ENCODE measurements at regions not wholly inside any gene's neighbourhood (a gene's known extent, or its start where the extent isn't known, plus 50 kb on each side); places are given as distances from the start of the nearest gene placed in this dataset.

DNA sequence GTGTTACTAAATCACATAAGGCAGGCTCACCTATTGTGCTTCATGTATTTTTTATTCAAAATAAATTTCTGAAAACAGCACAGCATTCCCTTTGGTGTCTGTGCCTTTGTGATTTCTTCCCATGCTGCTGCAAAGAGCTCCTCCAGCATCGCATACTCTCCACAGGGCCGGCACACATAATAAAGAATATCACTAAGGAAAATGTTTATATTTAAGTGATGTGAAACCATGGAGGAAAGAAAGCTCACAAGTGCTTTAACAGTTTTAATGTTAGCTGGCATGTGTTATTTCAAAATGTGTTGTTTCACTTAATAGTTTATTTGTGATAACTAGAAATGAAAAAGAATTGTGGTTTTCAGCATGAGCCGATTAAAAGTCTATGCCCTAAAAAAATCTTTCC lies 241.3 kb upstream of the ANO3 start:
- Histone ChIP-seq H3K4me1 (ENCODE audit: insufficient read depth) (peaks cover 12% of the 10 kb centered on the region), H3F3A (ENCODE audit: insufficient read depth) (no peaks in the 10 kb centered on the region), H3K9me2 (ENCODE audit: insufficient read depth) (no peaks in the 10 kb centered on the region; the same call in 1 of the 2 replicates), H3K4me2 (ENCODE audit: unreplicated experiment) (no peak overlapping the region), H3K27ac (no peak overlapping the region), H3K27me3 (replicated peaks; ENCODE audit: insufficient read depth) (no peaks in the 10 kb centered on the region), H4K20me1 (ENCODE audit: insufficient read depth) (no peaks in the 10 kb centered on the region), H3K36me3 (ENCODE audit: low read depth) (no peaks in the 10 kb centered on the region), H3K9ac (no peak overlapping the region), H3K9me3 (ENCODE audit: low read depth) (no peaks in the 10 kb centered on the region), H3K79me2 (ENCODE audit: insufficient read depth) (no peaks in the 10 kb centered on the region), H3K4me3 (no peak overlapping the region), H2AFZ (no peak overlapping the region)
- no peak for DNase-seq
- 95 to 99% methylated on average over 3 of the region's 3 CpGs for WGBS, 2 experiments (ENCODE audit: low coverage in 1 of 2, low lambda C conversion rate in 2 of 2, missing lambda C conversion rate in 2 of 2)
- in situ Hi-C loops (cut with MboI): no loop called here
- TF ChIP-seq EZH2phosphoT487 (IDR thresholded peaks at IDR 0.05; ENCODE audit: insufficient read depth, low read depth) (no peak), EZH2 (IDR thresholded peaks at IDR 0.05; ENCODE audit: insufficient read depth, poor library complexity, severe bottlenecking) (no peak)

DNA sequence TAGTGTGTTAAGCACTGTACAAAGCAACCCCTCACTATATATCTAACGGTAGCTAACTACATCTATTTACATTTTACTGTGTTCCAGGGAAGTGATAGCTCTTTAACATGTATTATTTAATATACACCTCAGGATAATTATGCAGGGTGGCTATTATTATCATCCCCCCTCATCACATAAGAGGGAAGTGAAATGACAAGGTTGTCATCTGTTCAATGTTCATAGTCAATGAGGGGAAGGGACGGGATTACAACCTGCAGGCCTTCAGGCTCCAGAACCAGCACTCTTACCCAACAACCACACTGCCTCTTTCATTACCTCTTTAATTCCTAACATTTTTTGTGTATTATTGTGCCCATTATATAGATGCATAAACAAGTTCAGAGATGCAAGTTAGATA lies 238.7 kb upstream of the ANO3 start:
- H3K27me3 ChIP-seq (replicated peaks; ENCODE audit: insufficient read depth): no peaks in the 10 kb centered on the region
- no peaks in the 10 kb centered on the region for H3K9me3 ChIP-seq (ENCODE audit: low read depth)
- in situ Hi-C loops (cut with MboI): no loop called here
- no peak overlapping the region for H3K4me3 ChIP-seq
- no peak overlapping the region for H3K27ac ChIP-seq
- H3K9me2 ChIP-seq (ENCODE audit: insufficient read depth): no peaks in the 10 kb centered on the region
- no peak overlapping the region for H2AFZ ChIP-seq
- no peak overlapping the region for H3K9ac ChIP-seq
- no peak for TF ChIP-seq EZH2phosphoT487 (IDR thresholded peaks at IDR 0.05; ENCODE audit: insufficient read depth, low read depth)
- no peak for TF ChIP-seq EZH2 (IDR thresholded peaks at IDR 0.05; ENCODE audit: insufficient read depth, poor library complexity, severe bottlenecking)
- H4K20me1 ChIP-seq (ENCODE audit: insufficient read depth): no peaks in the 10 kb centered on the region
- 94 to 96% methylated on average over 2 of the region's 2 CpGs for WGBS, 2 experiments (ENCODE audit: low coverage in 1 of 2, low lambda C conversion rate in 2 of 2, missing lambda C conversion rate in 2 of 2)
- H3K79me2 ChIP-seq (ENCODE audit: insufficient read depth): no peaks in the 10 kb centered on the region
- peaks cover 8% of the 10 kb centered on the region for H3K4me1 ChIP-seq (ENCODE audit: insufficient read depth)
- no peaks in the 10 kb centered on the region for H3K36me3 ChIP-seq (ENCODE audit: low read depth)
- no peak overlapping the region for H3K4me2 ChIP-seq (ENCODE audit: unreplicated experiment)
- no peak for DNase-seq
- no peaks in the 10 kb centered on the region for H3F3A ChIP-seq (ENCODE audit: insufficient read depth)

DNA sequence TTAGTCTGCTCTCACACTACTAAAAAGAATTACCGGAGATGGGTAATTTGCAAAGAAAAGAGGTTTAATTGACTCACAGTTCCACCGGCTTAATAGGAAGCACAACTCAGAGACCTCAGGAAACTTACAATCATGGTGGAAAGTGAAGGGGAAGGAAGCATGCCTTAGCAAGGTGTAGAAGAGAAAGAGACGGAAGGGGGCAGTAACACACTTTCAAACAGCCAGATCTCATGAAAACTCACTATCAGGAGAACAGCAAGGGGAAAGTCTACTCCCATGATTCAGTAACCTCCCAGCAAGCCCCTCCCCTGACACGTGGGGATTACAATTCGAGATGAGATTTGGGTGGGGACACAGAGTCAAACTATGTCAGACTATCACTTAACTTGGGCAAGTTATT lies 236.6 kb upstream of the ANO3 start:
- Histone ChIP-seq H3K9ac (no peak overlapping the region), H3K9me3 (ENCODE audit: low read depth) (no peaks in the 10 kb centered on the region), H3K27me3 (replicated peaks; ENCODE audit: insufficient read depth) (no peaks in the 10 kb centered on the region), H3K9me2 (ENCODE audit: insufficient read depth) (no peaks in the 10 kb centered on the region), H3K4me1 (ENCODE audit: insufficient read depth) (no peaks in the 10 kb centered on the region), H3K4me3 (no peak overlapping the region), H4K20me1 (ENCODE audit: insufficient read depth) (no peaks in the 10 kb centered on the region), H3K79me2 (ENCODE audit: insufficient read depth) (no peaks in the 10 kb centered on the region), H3K36me3 (ENCODE audit: low read depth) (no peaks in the 10 kb centered on the region), H3K4me2 (ENCODE audit: unreplicated experiment) (no peak overlapping the region), H2AFZ (no peak overlapping the region), H3K27ac (no peak overlapping the region), H3F3A (ENCODE audit: insufficient read depth) (no peaks in the 10 kb centered on the region)
- WGBS, 2 experiments (ENCODE audit: low coverage in 1 of 2, low lambda C conversion rate in 2 of 2, missing lambda C conversion rate in 2 of 2): 57 to 80% methylated on average over 4 to 5 of the region's 5 CpGs
- in situ Hi-C loops (cut with MboI): no loop called here
- no peak for DNase-seq
- no peak for TF ChIP-seq EZH2 (IDR thresholded peaks at IDR 0.05; ENCODE audit: insufficient read depth, poor library complexity, severe bottlenecking)
- TF ChIP-seq EZH2phosphoT487 (IDR thresholded peaks at IDR 0.05; ENCODE audit: insufficient read depth, low read depth): no peak

DNA sequence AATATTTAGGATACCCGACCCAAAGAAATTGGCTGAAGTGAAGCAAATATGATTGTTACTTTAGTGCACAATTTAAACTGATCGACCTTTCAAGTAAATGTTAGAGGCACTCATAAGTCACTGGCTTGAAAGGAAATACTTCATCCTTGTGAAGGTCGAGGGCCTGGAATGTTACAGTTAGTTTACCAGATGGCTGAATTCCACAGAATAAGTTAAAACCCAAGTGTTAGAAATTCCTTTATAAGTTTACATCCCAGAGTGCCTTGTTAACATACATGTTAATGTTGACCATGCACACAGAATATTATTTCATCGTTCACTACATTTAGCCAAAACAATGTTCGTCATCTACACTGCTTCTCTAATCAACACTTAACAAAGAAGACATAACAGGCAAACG lies 235.5 kb upstream of the ANO3 start:
- Histone ChIP-seq H3K27ac (no peak overlapping the region), H4K20me1 (ENCODE audit: insufficient read depth) (no peaks in the 10 kb centered on the region), H3K4me2 (ENCODE audit: unreplicated experiment) (no peak overlapping the region), H3K9ac (no peak overlapping the region), H3F3A (ENCODE audit: insufficient read depth) (no peaks in the 10 kb centered on the region), H3K27me3 (replicated peaks; ENCODE audit: insufficient read depth) (no peaks in the 10 kb centered on the region), H3K4me3 (no peak overlapping the region), H3K36me3 (ENCODE audit: low read depth) (no peaks in the 10 kb centered on the region), H3K9me2 (ENCODE audit: insufficient read depth) (no peaks in the 10 kb centered on the region), H3K4me1 (ENCODE audit: insufficient read depth) (no peaks in the 10 kb centered on the region), H3K9me3 (ENCODE audit: low read depth) (no peaks in the 10 kb centered on the region), H2AFZ (no peak overlapping the region), H3K79me2 (ENCODE audit: insufficient read depth) (no peaks in the 10 kb centered on the region)
- 42 to 49% methylated on average over 6 of the region's 6 CpGs for WGBS, 2 experiments (ENCODE audit: low coverage in 1 of 2, low lambda C conversion rate in 2 of 2, missing lambda C conversion rate in 2 of 2)
- DNase-seq: no peak
- TF ChIP-seq EZH2 (IDR thresholded peaks at IDR 0.05; ENCODE audit: insufficient read depth, poor library complexity, severe bottlenecking): no peak
- no peak for TF ChIP-seq EZH2phosphoT487 (IDR thresholded peaks at IDR 0.05; ENCODE audit: insufficient read depth, low read depth)
- in situ Hi-C loops (cut with MboI): no loop called here

DNA sequence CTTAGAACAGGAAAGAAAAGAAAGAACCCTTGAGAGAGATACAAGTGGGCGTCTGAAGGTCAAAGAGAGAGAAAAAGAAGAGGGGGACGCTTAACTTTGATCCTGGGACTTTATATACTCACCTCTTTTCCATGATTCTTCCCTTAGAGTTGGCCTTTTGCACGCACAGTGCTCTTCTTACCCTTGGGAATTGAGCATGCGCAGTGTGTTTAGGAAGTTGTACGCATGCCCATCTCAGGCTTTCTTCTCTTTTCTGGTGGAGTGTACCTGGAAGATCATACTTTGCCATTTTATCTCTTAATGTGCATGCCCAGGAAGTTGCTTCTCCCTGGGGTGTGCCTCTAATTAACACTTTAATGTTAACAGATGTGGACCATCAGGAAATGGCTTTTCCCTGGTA lies 229.6 kb upstream of the ANO3 start:
- no peaks in the 10 kb centered on the region for H3K36me3 ChIP-seq (ENCODE audit: low read depth)
- in situ Hi-C loops (cut with MboI): no loop called here
- no peaks in the 10 kb centered on the region for H4K20me1 ChIP-seq (ENCODE audit: insufficient read depth)
- no peaks in the 10 kb centered on the region for H3K9me2 ChIP-seq (ENCODE audit: insufficient read depth)
- H3K9me3 ChIP-seq (ENCODE audit: low read depth): no peaks in the 10 kb centered on the region
- H3K9ac ChIP-seq: no peak overlapping the region
- no peak for TF ChIP-seq EZH2phosphoT487 (IDR thresholded peaks at IDR 0.05; ENCODE audit: insufficient read depth, low read depth)
- TF ChIP-seq EZH2 (IDR thresholded peaks at IDR 0.05; ENCODE audit: insufficient read depth, poor library complexity, severe bottlenecking): no peak
- no peak overlapping the region for H3K4me3 ChIP-seq
- no peaks in the 10 kb centered on the region for H3K4me1 ChIP-seq (ENCODE audit: insufficient read depth)
- WGBS, 2 experiments (ENCODE audit: low coverage in 1 of 2, low lambda C conversion rate in 2 of 2, missing lambda C conversion rate in 2 of 2): 89% methylated on average over 5 of the region's 5 CpGs
- no peaks in the 10 kb centered on the region for H3K79me2 ChIP-seq (ENCODE audit: insufficient read depth)
- no peak for DNase-seq
- H3F3A ChIP-seq (ENCODE audit: insufficient read depth): no peaks in the 10 kb centered on the region
- H3K27ac ChIP-seq: no peak overlapping the region
- no peaks in the 10 kb centered on the region for H3K27me3 ChIP-seq (replicated peaks; ENCODE audit: insufficient read depth)
- H2AFZ ChIP-seq: no peak overlapping the region
- no peak overlapping the region for H3K4me2 ChIP-seq (ENCODE audit: unreplicated experiment)

All from GM23248 (cell line).